Activated naive CD8-positive, alpha-beta T cell treated with anti-CD3 and anti-CD28 coated beads for 36 hours (primary cell): ENCODE measurements at regions not wholly inside any gene's neighbourhood (a gene's known extent, or its start where the extent isn't known, plus 50 kb on each side); places are given as distances from the start of the nearest gene placed in this dataset.

Experiments used
- DNase-seq: peaks from one replicate; pipeline ENCODE4 v3.0.0; 2021
- H3K27ac Mint-ChIP-seq: one replicate; pipeline ENCODE4 v1.8.0; 2022; ENCODE audit warnings: mild to moderate bottlenecking, moderate library complexity, mixed read lengths
- H3K27me3 Mint-ChIP-seq: one replicate; pipeline ENCODE4 v1.8.0; 2022; ENCODE audit warnings: mild to moderate bottlenecking, mixed read lengths
- H3K36me3 Mint-ChIP-seq: one replicate; pipeline ENCODE4 v1.8.0; 2021; ENCODE audit warnings: mild to moderate bottlenecking, mixed read lengths
- H3K4me1 Mint-ChIP-seq: one replicate; pipeline ENCODE4 v1.8.0; 2021; ENCODE audit warnings: mixed read lengths
- H3K4me3 Mint-ChIP-seq: one replicate; pipeline ENCODE4 v1.8.0; 2022; ENCODE audit warnings: mild to moderate bottlenecking, moderate library complexity, mixed read lengths
- H3K9me3 Mint-ChIP-seq: one replicate; pipeline ENCODE4 v1.8.0; 2022; ENCODE audit warnings: mixed read lengths

DNA sequence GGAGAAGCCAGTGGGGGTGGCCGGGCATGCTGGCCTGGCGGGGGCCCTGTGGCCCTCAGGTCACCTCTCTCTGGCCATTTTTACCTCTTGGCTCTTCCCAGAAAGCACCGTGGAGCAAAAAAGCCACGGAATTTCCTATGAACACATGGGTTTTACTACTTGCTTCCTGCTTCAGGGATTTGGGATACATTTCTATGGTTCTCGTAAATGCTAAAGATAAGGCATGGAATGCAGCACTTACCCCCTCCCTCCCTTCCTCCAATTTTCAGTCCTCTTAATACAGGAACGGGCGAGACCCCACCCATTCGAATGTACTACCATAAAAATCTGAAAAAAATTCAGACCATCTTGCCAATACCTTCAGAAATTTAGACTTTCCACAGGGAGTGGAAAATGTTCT is 279.7 kb downstream of the ARHGAP12 start:
- H3K27ac Mint-ChIP-seq, result no peak overlapping the region

DNA sequence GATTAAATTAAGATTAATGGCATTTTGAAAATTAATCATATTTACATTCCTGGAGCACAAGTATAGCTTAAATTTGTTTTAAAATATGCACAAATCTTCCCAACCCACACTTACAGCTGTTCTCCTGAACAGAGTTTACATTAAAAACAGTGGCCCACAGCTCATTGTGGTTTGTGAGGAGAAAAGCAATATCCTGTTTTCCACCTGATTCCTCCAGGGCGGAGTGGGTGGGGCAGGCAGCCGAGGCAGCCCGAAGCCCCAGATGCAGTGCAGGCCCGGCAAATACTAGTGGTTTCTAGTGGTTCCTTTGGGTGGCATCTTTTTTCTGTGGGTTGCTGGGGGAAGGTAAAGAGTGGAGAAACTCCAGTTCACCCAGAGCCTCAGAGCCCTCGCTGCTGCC is 280.8 kb downstream of the ARHGAP12 start:
- H3K27me3 Mint-ChIP-seq, result no peaks in the 10 kb centered on the region

More for the DNA sequence above, 279.7 kb downstream of the ARHGAP12 start:
- H3K9me3 Mint-ChIP-seq, result no peaks in the 10 kb centered on the region
- H3K4me3 Mint-ChIP-seq, result no peak overlapping the region
- no peaks in the 10 kb centered on the region for H3K4me1 Mint-ChIP-seq
- no peaks in the 10 kb centered on the region for H3K36me3 Mint-ChIP-seq
- DNase-seq, result no peak
- no peaks in the 10 kb centered on the region for H3K27me3 Mint-ChIP-seq

DNA sequence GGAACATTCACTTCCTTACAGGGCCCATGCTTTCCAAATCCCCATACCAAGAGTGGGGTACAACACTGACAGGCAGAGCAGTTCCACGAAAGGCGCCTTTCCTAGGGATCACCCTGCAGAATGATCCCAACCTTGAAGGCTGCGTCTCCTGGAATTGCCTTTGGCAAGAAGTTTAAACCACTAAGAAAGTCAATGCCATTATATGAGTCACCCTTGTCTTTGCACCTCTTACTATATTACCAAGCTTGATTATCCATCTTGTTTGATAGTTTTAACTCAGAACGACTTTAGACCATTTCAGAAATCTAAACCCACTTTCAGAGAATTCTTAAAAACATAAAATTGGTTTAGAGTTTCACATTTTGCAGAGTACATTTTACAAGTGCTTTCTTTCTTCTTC is 282.1 kb downstream of the ARHGAP12 start:
- no peaks in the 10 kb centered on the region for H3K36me3 Mint-ChIP-seq
- no peak for DNase-seq
- H3K4me3 Mint-ChIP-seq, result no peak overlapping the region
- H3K27ac Mint-ChIP-seq, result no peak overlapping the region
- H3K27me3 Mint-ChIP-seq, result peaks cover 2% of the 10 kb centered on the region
- peaks cover 3% of the 10 kb centered on the region for H3K9me3 Mint-ChIP-seq
- H3K4me1 Mint-ChIP-seq, result no peaks in the 10 kb centered on the region

More for the DNA sequence above, 280.8 kb downstream of the ARHGAP12 start:
- Mint-ChIP-seq H3K27ac (no peak overlapping the region), H3K4me1 (no peaks in the 10 kb centered on the region), H3K4me3 (no peak overlapping the region), H3K36me3 (no peaks in the 10 kb centered on the region), H3K9me3 (no peaks in the 10 kb centered on the region)
- DNase-seq, result no peak

- peaks cover 3% of the 10 kb centered on the region for H3K9me3 Mint-ChIP-seq
- H3K36me3 Mint-ChIP-seq, result no peaks in the 10 kb centered on the region
- H3K27me3 Mint-ChIP-seq, result peaks cover 5% of the 10 kb centered on the region
- no peaks in the 10 kb centered on the region for H3K4me1 Mint-ChIP-seq
- H3K27ac Mint-ChIP-seq, result no peak overlapping the region
- H3K4me3 Mint-ChIP-seq, result no peak overlapping the region
- no peak for DNase-seq
These were observed 282.8 kb downstream of the ARHGAP12 start for GRCh38 chr10:31645786-31646185.

DNA sequence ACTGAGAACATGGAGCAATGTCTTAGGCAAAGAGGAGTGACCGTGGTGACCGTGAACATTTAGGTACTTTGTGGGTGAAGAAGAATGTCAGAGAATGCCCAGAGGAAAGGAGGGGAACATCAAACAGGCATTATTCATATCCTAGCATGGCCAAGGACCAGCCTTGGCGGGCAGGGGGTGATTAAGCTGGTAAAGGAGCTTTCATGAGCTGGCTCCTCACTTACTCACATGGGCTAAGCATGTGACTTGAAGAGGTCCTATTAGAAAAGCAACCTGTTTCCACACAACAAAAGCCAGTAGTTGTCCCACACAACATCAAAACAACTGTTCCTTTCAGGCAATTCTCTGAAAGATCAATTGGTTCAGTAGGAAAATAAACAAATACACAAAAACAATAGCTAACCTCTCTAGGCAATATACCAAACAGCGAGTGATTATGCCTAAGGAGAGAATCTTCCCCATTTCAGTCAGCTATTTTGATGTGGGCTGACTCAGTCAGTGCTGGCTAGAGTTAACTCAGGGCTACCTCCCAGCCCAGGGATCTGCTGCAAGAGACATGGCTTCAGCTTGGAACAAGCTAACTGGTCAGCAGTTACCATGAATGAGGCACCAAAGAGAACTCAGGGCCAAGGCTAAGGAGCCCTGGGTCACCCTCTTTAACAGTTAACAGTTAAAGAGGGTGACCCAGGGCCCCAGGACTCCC is 283.5 kb downstream of the ARHGAP12 start:
- Mint-ChIP-seq H3K36me3 (no peaks in the 10 kb centered on the region), H3K27me3 (peaks cover 5% of the 10 kb centered on the region), H3K9me3 (peaks cover 3% of the 10 kb centered on the region), H3K4me3 (no peak overlapping the region), H3K27ac (no peak overlapping the region), H3K4me1 (no peaks in the 10 kb centered on the region)
- DNase-seq, result no peak

- no peaks in the 10 kb centered on the region for H3K4me1 Mint-ChIP-seq
- no peak overlapping the region for H3K4me3 Mint-ChIP-seq
- no peak for DNase-seq
- H3K27ac Mint-ChIP-seq, result no peak overlapping the region
- H3K27me3 Mint-ChIP-seq, result peaks cover 5% of the 10 kb centered on the region
- H3K36me3 Mint-ChIP-seq, result no peaks in the 10 kb centered on the region
- peaks cover 8% of the 10 kb centered on the region for H3K9me3 Mint-ChIP-seq
These were observed 286.4 kb downstream of the ARHGAP12 start for GRCh38 chr10:31642281-31642680.

GRCh38 chr10:31635415-31636065 is 293.1 kb downstream of the ARHGAP12 start:
- no peaks in the 10 kb centered on the region for H3K36me3 Mint-ChIP-seq
- H3K9me3 Mint-ChIP-seq, result peaks cover 5% of the 10 kb centered on the region
- no peak for DNase-seq
- peaks cover 4% of the 10 kb centered on the region for H3K27me3 Mint-ChIP-seq
- no peaks in the 10 kb centered on the region for H3K4me1 Mint-ChIP-seq
- no peak overlapping the region for H3K4me3 Mint-ChIP-seq
- no peak overlapping the region for H3K27ac Mint-ChIP-seq

GRCh38 chr10:31635009-31635408 is 293.6 kb downstream of the ARHGAP12 start:
- peaks cover 4% of the 10 kb centered on the region for H3K27me3 Mint-ChIP-seq
- H3K36me3 Mint-ChIP-seq, result no peaks in the 10 kb centered on the region
- no peak overlapping the region for H3K27ac Mint-ChIP-seq
- no peaks in the 10 kb centered on the region for H3K4me1 Mint-ChIP-seq
- no peak overlapping the region for H3K4me3 Mint-ChIP-seq
- H3K9me3 Mint-ChIP-seq, result peaks cover 5% of the 10 kb centered on the region
- DNase-seq, result no peak

DNA sequence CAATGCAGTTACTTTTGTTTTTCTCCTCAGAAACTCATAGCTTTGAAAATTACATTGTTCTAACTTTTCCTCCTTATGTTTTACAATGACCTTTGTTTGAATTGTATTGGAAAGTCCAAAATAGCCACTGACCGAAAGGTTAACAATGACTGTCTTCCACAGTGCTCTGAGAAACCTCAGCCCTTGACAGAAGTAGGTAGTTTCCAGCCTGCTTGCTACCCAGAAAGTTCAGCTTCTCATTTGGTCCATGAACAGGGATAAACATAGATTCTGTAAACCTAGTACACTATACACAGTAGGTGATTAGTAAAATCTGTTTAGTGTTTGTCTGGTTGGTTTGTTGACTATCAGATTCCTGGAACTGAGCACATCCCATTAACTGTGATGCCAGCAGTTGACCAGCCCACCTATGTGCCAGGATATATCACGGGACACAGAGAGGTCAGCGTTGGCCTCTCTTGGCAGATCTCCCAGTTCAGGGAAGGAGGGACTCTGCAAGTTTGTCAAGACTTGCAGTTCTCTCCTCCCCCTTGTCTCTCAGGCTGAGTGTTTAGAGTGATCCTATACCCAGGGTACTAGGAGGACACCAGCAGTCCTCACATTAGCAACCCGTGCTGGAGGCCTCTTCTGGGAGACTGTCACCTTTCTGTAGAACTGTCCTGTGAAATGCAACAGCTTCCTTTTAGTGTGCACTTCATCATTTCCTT is 297.6 kb downstream of the ARHGAP12 start:
- H3K36me3 Mint-ChIP-seq, result peaks cover 6% of the 10 kb centered on the region
- H3K27ac Mint-ChIP-seq, result no peak overlapping the region
- no peaks in the 10 kb centered on the region for H3K4me1 Mint-ChIP-seq
- no peak overlapping the region for H3K4me3 Mint-ChIP-seq
- peaks cover 4% of the 10 kb centered on the region for H3K27me3 Mint-ChIP-seq
- peaks cover 7% of the 10 kb centered on the region for H3K9me3 Mint-ChIP-seq
- DNase-seq, result no peak

- Mint-ChIP-seq H3K36me3 (peaks cover 6% of the 10 kb centered on the region), H3K9me3 (peaks cover 20% of the 10 kb centered on the region), H3K27ac (no peak overlapping the region), H3K4me3 (no peak overlapping the region), H3K4me1 (no peaks in the 10 kb centered on the region), H3K27me3 (no peaks in the 10 kb centered on the region)
- no peak for DNase-seq
These were observed 303.1 kb downstream of the ARHGAP12 start for GRCh38 chr10:31625566-31625965.

DNA sequence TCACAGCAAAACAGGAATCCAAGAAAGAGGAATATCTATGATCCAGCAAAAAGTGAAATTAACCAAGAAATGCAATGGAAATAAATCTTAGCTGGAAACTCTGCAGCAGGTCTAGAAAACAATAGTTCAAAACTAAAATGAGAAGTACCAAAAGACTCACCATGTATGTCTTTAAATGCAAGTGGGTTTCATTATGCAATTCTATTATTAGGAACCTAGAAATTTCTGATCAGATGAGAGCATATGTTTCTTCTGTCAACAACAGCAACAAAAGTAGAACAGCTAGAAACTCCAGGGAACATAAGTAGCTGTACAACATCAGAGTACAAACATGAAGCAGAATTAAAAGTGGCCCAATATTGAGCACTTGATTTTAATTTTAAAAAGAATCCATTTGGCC is 304.0 kb downstream of the ARHGAP12 start:
- Mint-ChIP-seq H3K9me3 (peaks cover 20% of the 10 kb centered on the region), H3K4me3 (no peak overlapping the region), H3K4me1 (no peaks in the 10 kb centered on the region), H3K36me3 (peaks cover 6% of the 10 kb centered on the region), H3K27me3 (no peaks in the 10 kb centered on the region), H3K27ac (no peak overlapping the region)
- no peak for DNase-seq

- H3K4me1 Mint-ChIP-seq, result no peaks in the 10 kb centered on the region
- peaks cover 6% of the 10 kb centered on the region for H3K36me3 Mint-ChIP-seq
- no peaks in the 10 kb centered on the region for H3K27me3 Mint-ChIP-seq
- no peak overlapping the region for H3K27ac Mint-ChIP-seq
- no peak for DNase-seq
- H3K4me3 Mint-ChIP-seq, result no peak overlapping the region
- peaks cover 20% of the 10 kb centered on the region for H3K9me3 Mint-ChIP-seq
These were observed 304.7 kb downstream of the ARHGAP12 start for GRCh38 chr10:31623947-31624346.

DNA sequence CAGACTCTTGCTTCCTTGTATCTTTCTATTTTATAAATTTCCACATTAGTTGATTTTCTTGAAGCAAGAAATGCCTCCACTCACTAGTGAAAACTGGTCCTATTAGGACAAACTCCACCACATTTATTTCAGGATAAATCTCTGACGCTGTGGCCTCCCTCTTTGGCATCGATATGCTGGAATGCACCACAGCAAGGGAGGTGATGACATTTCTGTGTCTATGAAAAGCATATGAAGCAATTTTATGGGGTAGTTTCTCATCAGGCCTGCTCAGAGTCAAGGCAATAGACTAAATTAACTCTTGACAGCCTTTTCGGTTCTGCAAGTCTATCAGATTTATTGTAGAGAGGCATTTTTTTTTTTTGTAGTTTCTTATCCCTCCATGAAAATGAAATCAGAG is 304.4 kb downstream of the ZEB1 start:
- Mint-ChIP-seq H3K27ac (no peak overlapping the region), H3K4me1 (no peaks in the 10 kb centered on the region), H3K9me3 (peaks cover 20% of the 10 kb centered on the region), H3K27me3 (no peaks in the 10 kb centered on the region), H3K36me3 (peaks cover 6% of the 10 kb centered on the region), H3K4me3 (no peak overlapping the region)
- DNase-seq, result no peak

DNA sequence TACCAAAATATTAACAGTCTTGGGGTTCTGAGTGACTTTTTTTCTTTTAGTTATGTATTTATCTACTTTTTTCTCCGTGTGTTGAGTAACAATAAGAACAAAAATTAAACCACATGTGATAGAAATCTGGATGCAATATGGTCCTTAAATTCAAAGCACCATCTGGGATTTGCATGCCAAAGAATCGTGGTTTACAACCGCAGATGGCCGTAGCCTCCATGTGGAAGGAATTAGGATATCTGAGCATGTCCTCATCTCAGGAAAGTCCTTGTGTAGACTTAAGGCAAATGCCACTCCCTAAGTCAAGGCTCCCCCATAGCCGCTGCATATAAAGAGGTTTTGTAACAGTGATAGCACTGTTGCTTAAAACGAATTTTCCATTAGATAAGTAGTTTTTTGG is 304.0 kb downstream of the ZEB1 start:
- DNase-seq, result no peak
- H3K36me3 Mint-ChIP-seq, result peaks cover 6% of the 10 kb centered on the region
- no peaks in the 10 kb centered on the region for H3K4me1 Mint-ChIP-seq
- H3K4me3 Mint-ChIP-seq, result no peak overlapping the region
- no peak overlapping the region for H3K27ac Mint-ChIP-seq
- H3K27me3 Mint-ChIP-seq, result no peaks in the 10 kb centered on the region
- peaks cover 20% of the 10 kb centered on the region for H3K9me3 Mint-ChIP-seq

- H3K27me3 Mint-ChIP-seq, result no peaks in the 10 kb centered on the region
- peaks cover 6% of the 10 kb centered on the region for H3K36me3 Mint-ChIP-seq
- peaks cover 20% of the 10 kb centered on the region for H3K9me3 Mint-ChIP-seq
- no peak overlapping the region for H3K27ac Mint-ChIP-seq
- H3K4me3 Mint-ChIP-seq, result no peak overlapping the region
- H3K4me1 Mint-ChIP-seq, result no peaks in the 10 kb centered on the region
- no peak for DNase-seq
These were observed 302.7 kb downstream of the ZEB1 start for GRCh38 chr10:31621733-31622132.
